ENCODE measurements at regions not wholly inside any gene's neighbourhood (a gene's known extent, or its start where the extent isn't known, plus 50 kb on each side); places are given as distances from the start of the nearest gene placed in this dataset.
"Not testable (repeated sequence)": the region's sequence is repeated elsewhere in the genome, so short reads cannot be mapped to it uniquely, and the experiment has no call there.

GRCh38 chr6:141394125-141394536 is 738.6 kb upstream of the GJE1 start:
- H3K36me3 ChIP-seq (ENCODE audit: control insufficient read depth, insufficient read depth, low read length) = no peaks in the 10 kb centered on the region
- no peak overlapping the region for H3K4me3 ChIP-seq (ENCODE audit: low read depth, low read length)
- no peaks in the 10 kb centered on the region for H3K9me3 ChIP-seq (ENCODE audit: control insufficient read depth in 2 of 2, low read length in 2 of 2)
- Mint-ChIP-seq H3K27me3 (no peaks in the 10 kb centered on the region), H3K4me3 (no peak overlapping the region), H3K4me1 (peaks cover 0 to 2% (median 0%) of the 10 kb centered on the region in 4 donors), H3K9me3 (peaks cover 0 to 2% (median 0%) of the 10 kb centered on the region in 7 donors), H3K27ac (no peak overlapping the region), H3K36me3 (no peaks in the 10 kb centered on the region)
- H3K27ac ChIP-seq (ENCODE audit: insufficient read depth, low read length, poor library complexity, severe bottlenecking) = no peak overlapping the region
- DNase-seq (no peak), ATAC-seq (ENCODE audit: low read depth in 2 of 2) (no peak)
- no peaks in the 10 kb centered on the region for H3K4me1 ChIP-seq (ENCODE audit: control insufficient read depth, insufficient read depth, low read length, poor library complexity, severe bottlenecking)
- H3K27me3 ChIP-seq (ENCODE audit: control insufficient read depth, insufficient read depth, low read length) = no peaks in the 10 kb centered on the region

- no peaks in the 10 kb centered on the region for H3K27me3 ChIP-seq (ENCODE audit: control insufficient read depth, insufficient read depth, low read length)
- peaks cover 0 to 2% (median 0%) of the 10 kb centered on the region in 4 donors for H3K4me1 Mint-ChIP-seq
- H3K27ac Mint-ChIP-seq = no peak overlapping the region
- H3K36me3 ChIP-seq (ENCODE audit: control insufficient read depth, insufficient read depth, low read length) = no peaks in the 10 kb centered on the region
- H3K4me3 Mint-ChIP-seq = no peak overlapping the region
- H3K27ac ChIP-seq (ENCODE audit: insufficient read depth, low read length, poor library complexity, severe bottlenecking) = no peak overlapping the region
- no peaks in the 10 kb centered on the region for H3K36me3 Mint-ChIP-seq
- ATAC-seq (ENCODE audit: low read depth in 2 of 2) = no peak
- H3K4me3 ChIP-seq (ENCODE audit: low read depth, low read length) = no peak overlapping the region
- H3K4me1 ChIP-seq (ENCODE audit: control insufficient read depth, insufficient read depth, low read length, poor library complexity, severe bottlenecking) = no peaks in the 10 kb centered on the region
- H3K9me3 Mint-ChIP-seq = peaks cover 0 to 2% (median 0%) of the 10 kb centered on the region in 7 donors
- H3K27me3 Mint-ChIP-seq = no peaks in the 10 kb centered on the region
- H3K9me3 ChIP-seq (ENCODE audit: control insufficient read depth in 2 of 2, low read length in 2 of 2) = no peaks in the 10 kb centered on the region
- DNase-seq = no peak
Measured at GRCh38 chr6:141393405-141394124, 739.2 kb upstream of the GJE1 start.

- not testable (repeated sequence) for H3K9me3 ChIP-seq (ENCODE audit: control insufficient read depth in 2 of 2, low read length in 2 of 2); H3K4me3 Mint-ChIP-seq; DNase-seq; H3K36me3 ChIP-seq (ENCODE audit: control insufficient read depth, insufficient read depth, low read length); H3K27me3 Mint-ChIP-seq; H3K4me1 ChIP-seq (ENCODE audit: control insufficient read depth, insufficient read depth, low read length, poor library complexity, severe bottlenecking); H3K36me3 Mint-ChIP-seq; H3K27ac ChIP-seq (ENCODE audit: insufficient read depth, low read length, poor library complexity, severe bottlenecking); ATAC-seq (ENCODE audit: low read depth in 2 of 2); H3K27ac Mint-ChIP-seq; H3K4me1 Mint-ChIP-seq; H3K27me3 ChIP-seq (ENCODE audit: control insufficient read depth, insufficient read depth, low read length); H3K9me3 Mint-ChIP-seq; H3K4me3 ChIP-seq (ENCODE audit: low read depth, low read length)
Measured at GRCh38 chr6:141391135-141391534, 741.6 kb upstream of the GJE1 start.

GRCh38 chr6:141388666-141389065 is 744.1 kb upstream of the GJE1 start:
- Histone ChIP-seq H3K27ac (ENCODE audit: insufficient read depth, low read length, poor library complexity, severe bottlenecking) (no peak overlapping the region), H3K4me1 (ENCODE audit: control insufficient read depth, insufficient read depth, low read length, poor library complexity, severe bottlenecking) (no peaks in the 10 kb centered on the region), H3K27me3 (ENCODE audit: control insufficient read depth, insufficient read depth, low read length) (no peaks in the 10 kb centered on the region), H3K36me3 (ENCODE audit: control insufficient read depth, insufficient read depth, low read length) (no peaks in the 10 kb centered on the region), H3K4me3 (ENCODE audit: low read depth, low read length) (no peak overlapping the region), H3K9me3 (ENCODE audit: control insufficient read depth in 2 of 2, low read length in 2 of 2) (no peaks in the 10 kb centered on the region)
- Mint-ChIP-seq H3K4me3 (no peak overlapping the region), H3K9me3 (peaks cover 0 to 2% (median 0%) of the 10 kb centered on the region in 7 donors), H3K27ac (no peak overlapping the region), H3K27me3 (no peaks in the 10 kb centered on the region), H3K4me1 (peaks cover 0 to 2% (median 0%) of the 10 kb centered on the region in 4 donors), H3K36me3 (no peaks in the 10 kb centered on the region)
- no peak for DNase-seq
- no peak for ATAC-seq (ENCODE audit: low read depth in 2 of 2)

GRCh38 chr6:141370438-141370837 is 762.3 kb upstream of the GJE1 start:
- no peak overlapping the region for H3K27ac Mint-ChIP-seq
- no peaks in the 10 kb centered on the region for H3K27me3 Mint-ChIP-seq
- DNase-seq (no peak), ATAC-seq (ENCODE audit: low read depth in 2 of 2) (no peak)
- H3K4me1 Mint-ChIP-seq = no peaks in the 10 kb centered on the region
- H3K36me3 Mint-ChIP-seq = no peaks in the 10 kb centered on the region
- no peaks in the 10 kb centered on the region for H3K4me1 ChIP-seq (ENCODE audit: control insufficient read depth, insufficient read depth, low read length, poor library complexity, severe bottlenecking)
- no peak overlapping the region for H3K4me3 ChIP-seq (ENCODE audit: low read depth, low read length)
- no peaks in the 10 kb centered on the region for H3K27me3 ChIP-seq (ENCODE audit: control insufficient read depth, insufficient read depth, low read length)
- no peaks in the 10 kb centered on the region for H3K9me3 ChIP-seq (ENCODE audit: control insufficient read depth in 2 of 2, low read length in 2 of 2)
- peaks cover 0 to 14% (median 2%) of the 10 kb centered on the region in 7 donors for H3K9me3 Mint-ChIP-seq
- no peaks in the 10 kb centered on the region for H3K36me3 ChIP-seq (ENCODE audit: control insufficient read depth, insufficient read depth, low read length)
- H3K27ac ChIP-seq (ENCODE audit: insufficient read depth, low read length, poor library complexity, severe bottlenecking) = no peak overlapping the region
- no peak overlapping the region for H3K4me3 Mint-ChIP-seq

DNA sequence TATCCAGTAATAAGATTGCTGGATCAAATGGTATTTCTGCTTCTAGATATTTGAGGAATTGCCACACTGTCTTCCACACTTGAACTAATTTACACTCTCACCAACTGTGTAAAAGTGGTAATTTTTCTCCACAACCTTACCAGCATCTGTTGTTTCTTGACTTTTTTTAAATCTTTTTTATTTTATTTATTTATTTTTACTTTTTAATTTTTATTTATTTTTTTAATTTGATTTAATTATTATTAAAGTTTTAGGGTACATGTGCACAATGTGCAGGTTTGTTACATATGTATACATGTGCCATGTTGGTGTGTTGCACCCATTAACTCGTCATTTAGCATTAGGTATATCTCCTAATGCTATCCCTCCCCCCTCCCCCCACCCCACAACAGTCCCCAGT is 765.9 kb upstream of the GJE1 start:
- not testable (repeated sequence) for H3K27me3 ChIP-seq (ENCODE audit: control insufficient read depth, insufficient read depth, low read length); ATAC-seq (ENCODE audit: low read depth in 2 of 2); H3K36me3 ChIP-seq (ENCODE audit: control insufficient read depth, insufficient read depth, low read length); H3K9me3 ChIP-seq (ENCODE audit: control insufficient read depth in 2 of 2, low read length in 2 of 2); H3K4me1 ChIP-seq (ENCODE audit: control insufficient read depth, insufficient read depth, low read length, poor library complexity, severe bottlenecking); H3K27ac ChIP-seq (ENCODE audit: insufficient read depth, low read length, poor library complexity, severe bottlenecking); H3K4me3 ChIP-seq (ENCODE audit: low read depth, low read length); H3K36me3 Mint-ChIP-seq; H3K27ac Mint-ChIP-seq; H3K4me3 Mint-ChIP-seq; H3K27me3 Mint-ChIP-seq; H3K4me1 Mint-ChIP-seq; DNase-seq
- peaks cover 0 to 14% (median 5%) of the 10 kb centered on the region in 7 donors for H3K9me3 Mint-ChIP-seq

DNA sequence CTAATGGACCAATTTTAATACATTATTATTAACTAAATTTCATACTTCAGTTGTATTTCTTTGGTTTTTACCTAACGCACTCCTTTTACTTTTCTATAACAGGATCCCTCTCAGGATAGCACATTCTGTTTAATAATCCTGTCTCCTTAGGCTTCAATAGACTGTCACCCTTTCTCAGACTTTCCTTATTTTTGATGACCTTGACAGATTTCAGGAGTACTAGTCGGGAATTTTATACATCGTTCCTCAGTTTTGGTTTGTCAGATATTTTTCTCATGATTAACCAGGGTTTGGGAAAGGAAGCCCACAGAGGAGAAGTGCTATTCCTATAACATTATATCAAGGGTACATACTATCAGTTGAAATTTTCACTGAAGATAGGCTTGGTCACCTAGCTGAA is 768.0 kb upstream of the GJE1 start:
- Histone ChIP-seq H3K36me3 (ENCODE audit: control insufficient read depth, insufficient read depth, low read length) (no peaks in the 10 kb centered on the region), H3K27me3 (ENCODE audit: control insufficient read depth, insufficient read depth, low read length) (no peaks in the 10 kb centered on the region), H3K27ac (ENCODE audit: insufficient read depth, low read length, poor library complexity, severe bottlenecking) (no peak overlapping the region), H3K9me3 (ENCODE audit: control insufficient read depth in 2 of 2, low read length in 2 of 2) (no peaks in the 10 kb centered on the region), H3K4me1 (ENCODE audit: control insufficient read depth, insufficient read depth, low read length, poor library complexity, severe bottlenecking) (no peaks in the 10 kb centered on the region), H3K4me3 (ENCODE audit: low read depth, low read length) (no peak overlapping the region)
- DNase-seq (no peak), ATAC-seq (ENCODE audit: low read depth in 2 of 2) (no peak)
- Mint-ChIP-seq H3K4me3 (no peak overlapping the region), H3K27me3 (no peaks in the 10 kb centered on the region), H3K36me3 (no peaks in the 10 kb centered on the region), H3K9me3 (peaks cover 0 to 14% (median 5%) of the 10 kb centered on the region in 7 donors), H3K4me1 (peaks cover 0 to 9% (median 0%) of the 10 kb centered on the region in 4 donors), H3K27ac (no peak overlapping the region)

GRCh38 chr6:141364232-141364631 is 768.5 kb upstream of the GJE1 start:
- Mint-ChIP-seq H3K36me3 (no peaks in the 10 kb centered on the region), H3K9me3 (peaks cover 0 to 11% (median 3%) of the 10 kb centered on the region in 7 donors), H3K27me3 (no peaks in the 10 kb centered on the region), H3K4me3 (no peak overlapping the region), H3K4me1 (peaks cover 0 to 9% (median 0%) of the 10 kb centered on the region in 4 donors), H3K27ac (no peak overlapping the region)
- H3K4me3 ChIP-seq (ENCODE audit: low read depth, low read length) = no peak overlapping the region
- no peaks in the 10 kb centered on the region for H3K36me3 ChIP-seq (ENCODE audit: control insufficient read depth, insufficient read depth, low read length)
- no peaks in the 10 kb centered on the region for H3K27me3 ChIP-seq (ENCODE audit: control insufficient read depth, insufficient read depth, low read length)
- no peaks in the 10 kb centered on the region for H3K4me1 ChIP-seq (ENCODE audit: control insufficient read depth, insufficient read depth, low read length, poor library complexity, severe bottlenecking)
- DNase-seq (no peak), ATAC-seq (ENCODE audit: low read depth in 2 of 2) (no peak)
- no peak overlapping the region for H3K27ac ChIP-seq (ENCODE audit: insufficient read depth, low read length, poor library complexity, severe bottlenecking)
- H3K9me3 ChIP-seq (ENCODE audit: control insufficient read depth in 2 of 2, low read length in 2 of 2) = no peaks in the 10 kb centered on the region

Measured in CD4-positive, CD25-positive, alpha-beta regulatory T cell (primary cell).